ENCODE measurements at regions not wholly inside any gene's neighbourhood (a gene's known extent, or its start where the extent isn't known, plus 50 kb on each side); places are given as distances from the start of the nearest gene placed in this dataset.
A peak's percentile ranks its signal among the peaks of the same experiment; 100 is the strongest.

DNA sequence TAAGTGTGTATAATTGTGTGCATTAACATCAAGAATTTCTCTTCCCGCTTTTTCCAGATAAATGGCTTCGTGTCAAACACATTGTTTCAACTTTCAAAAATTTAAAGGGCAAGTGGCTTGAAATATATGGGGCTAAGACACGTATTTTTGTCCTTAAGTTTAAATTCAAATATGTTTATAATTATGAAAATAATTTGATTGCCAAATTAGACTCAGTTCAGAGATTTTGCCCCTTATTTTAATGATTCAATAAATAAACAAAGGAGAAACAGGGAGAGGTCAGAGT lies 1159.2 kb upstream of the MIR17HG start:
- DNase-seq = no peak

DNA sequence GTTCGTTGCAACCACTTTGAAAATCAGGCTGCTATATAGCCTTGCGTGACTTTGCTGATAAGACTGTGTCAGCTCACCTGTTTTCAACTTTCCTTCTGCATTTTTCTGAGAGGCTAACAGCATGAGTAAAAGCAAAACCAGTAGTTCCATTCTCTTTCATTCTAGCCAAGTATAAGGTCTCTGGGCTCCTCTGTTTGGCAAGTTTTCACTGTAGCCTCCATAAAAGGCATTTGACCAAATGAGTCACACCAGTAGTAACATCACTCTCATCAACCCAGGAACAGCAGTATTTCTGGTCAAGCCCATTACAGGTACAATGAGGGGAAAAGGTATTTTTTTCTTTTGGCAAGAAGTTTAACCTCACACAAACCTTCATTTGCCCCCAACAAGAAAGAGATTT lies 1149.8 kb upstream of the MIR17HG start:
- no peak for DNase-seq

DNA sequence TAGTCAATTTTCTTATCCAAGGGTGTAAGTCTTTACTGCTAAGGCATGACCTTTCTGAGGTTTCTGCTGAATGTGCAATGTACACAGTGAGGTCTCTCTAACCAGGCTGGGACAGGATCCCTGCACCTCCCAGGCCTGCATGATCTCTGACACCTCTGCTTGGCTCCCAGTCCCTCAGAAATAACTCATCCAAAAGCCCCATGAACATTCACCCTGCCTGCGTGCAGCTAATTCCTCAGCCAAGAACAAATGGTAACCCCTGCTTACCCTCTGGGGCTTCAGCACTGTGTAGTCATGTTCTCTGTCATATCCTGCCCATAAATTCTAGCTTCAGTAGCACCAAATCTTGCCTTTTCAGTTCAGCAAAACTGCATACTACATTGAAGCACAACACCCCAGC lies 1146.3 kb upstream of the MIR17HG start:
- DNase-seq = no peak

- DNase-seq = peak; percentile 23
These were observed 1145.6 kb upstream of the MIR17HG start for GRCh38 chr13:90201676-90202460.

- DNase-seq = no peak
These were observed 1142.4 kb upstream of the MIR17HG start for GRCh38 chr13:90205081-90205480.

DNA sequence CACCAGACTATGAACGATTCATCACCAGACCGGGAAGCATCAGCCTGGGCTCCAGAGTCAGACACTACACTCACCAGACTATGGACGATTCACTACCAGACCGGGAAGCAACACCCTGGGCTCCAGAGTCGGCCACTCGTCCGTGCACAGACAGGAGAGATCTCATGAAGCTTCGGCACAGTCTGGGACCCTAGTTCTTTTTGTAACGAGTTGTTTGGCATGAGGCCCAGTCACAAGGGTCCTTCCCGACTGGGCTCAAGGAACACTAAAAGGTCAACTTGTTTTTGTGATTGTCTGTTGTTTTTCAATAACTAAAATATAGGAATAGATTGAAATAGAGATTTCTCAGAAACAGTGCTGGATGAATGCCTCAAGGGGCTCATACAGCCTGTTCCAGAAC lies 1141.6 kb upstream of the MIR17HG start:
- no peak for DNase-seq

- DNase-seq = no peak
These were observed 1130.2 kb upstream of the MIR17HG start for GRCh38 chr13:90217275-90217674.

DNA sequence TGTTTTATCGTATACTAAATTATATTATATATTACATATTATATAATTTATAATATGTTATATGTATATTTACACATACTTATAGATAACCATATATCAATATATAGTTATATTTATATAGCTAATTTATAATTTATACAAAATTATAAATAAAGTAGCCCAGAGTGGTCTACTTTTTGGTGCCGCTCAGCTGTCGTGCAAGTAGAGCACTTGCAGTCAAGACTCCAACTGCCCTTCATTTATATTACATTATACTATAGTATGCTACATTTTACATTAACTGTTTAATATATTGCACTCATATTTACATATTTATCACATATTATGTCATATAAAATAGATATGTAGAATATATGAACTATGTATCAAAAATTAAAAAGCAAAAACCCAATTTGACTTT lies 1124.7 kb upstream of the MIR17HG start:
- DNase-seq = no peak

DNA sequence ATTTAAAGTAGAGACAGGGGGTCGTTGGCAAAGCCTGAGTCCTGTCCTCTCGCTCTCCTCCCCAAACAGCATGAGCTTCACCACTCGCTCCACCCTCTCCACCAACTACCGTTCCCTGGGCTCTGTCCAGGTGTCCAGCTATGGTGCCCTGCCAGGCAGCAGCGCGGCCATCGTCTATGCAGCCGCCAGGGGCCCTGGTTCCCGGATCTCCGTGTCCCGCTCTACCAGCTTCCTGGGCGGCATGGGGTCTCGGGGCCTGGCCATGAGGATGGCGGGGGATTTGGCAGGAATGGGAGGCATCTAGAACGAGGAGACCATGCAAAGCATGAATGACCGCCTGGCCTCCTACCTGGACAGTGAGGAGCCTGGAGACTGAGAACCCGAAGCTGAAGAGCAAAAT lies 1117.2 kb upstream of the MIR17HG start:
- no peak for DNase-seq

- no peak for DNase-seq
These were observed 1115.2 kb upstream of the MIR17HG start for GRCh38 chr13:90232291-90232690.

DNA sequence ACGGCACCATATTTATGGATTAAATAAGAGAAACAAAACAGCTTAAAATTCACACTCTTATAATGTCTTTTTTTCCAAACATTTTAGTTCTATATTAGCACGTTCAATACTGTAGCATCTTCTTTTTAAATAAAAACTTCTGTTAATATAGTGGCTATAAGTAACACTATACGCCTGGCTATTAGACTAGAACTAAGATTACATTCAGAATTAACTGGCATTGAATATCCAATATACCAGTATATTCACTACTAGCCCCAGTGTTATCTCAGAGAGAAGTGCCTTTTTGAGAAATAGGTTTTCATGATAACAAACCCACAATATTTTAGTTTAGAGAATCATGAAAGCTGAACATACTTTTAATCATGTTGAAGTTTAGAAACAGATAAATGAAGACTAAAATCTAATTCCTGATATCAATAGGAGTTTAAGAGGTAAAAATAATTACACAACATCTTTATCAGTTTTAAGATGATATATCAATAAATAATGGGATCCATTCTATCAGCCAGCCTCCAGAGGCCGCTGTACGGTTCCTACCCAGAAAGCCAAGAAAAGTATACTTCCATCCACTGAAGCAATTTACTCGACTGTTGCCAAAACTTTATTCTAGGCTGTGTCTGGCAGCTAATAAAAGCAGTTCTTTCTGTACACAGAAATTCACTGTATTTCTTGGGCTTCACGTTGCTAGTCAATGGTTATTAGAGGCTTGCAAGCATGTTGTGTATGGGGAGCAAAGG lies 1113.4 kb upstream of the MIR17HG start:
- no peak for DNase-seq

DNA sequence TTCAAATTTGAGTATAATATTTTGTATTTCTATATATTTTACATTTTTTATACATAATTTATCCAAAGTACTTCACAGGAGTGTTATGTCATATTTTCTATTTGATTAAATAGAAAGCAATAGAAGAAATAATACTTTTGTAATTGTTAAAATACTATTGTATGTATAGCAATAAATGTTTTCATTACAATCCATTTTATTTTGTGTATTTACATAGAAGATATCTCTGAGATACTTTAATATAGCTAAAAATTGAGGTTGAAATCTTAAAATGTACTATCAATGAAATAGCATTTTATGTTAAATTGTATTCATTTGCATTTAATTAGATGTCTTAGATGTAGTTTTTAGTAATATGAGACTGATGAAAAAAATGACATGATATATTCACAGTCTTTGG lies 1109.6 kb upstream of the MIR17HG start:
- DNase-seq = no peak

GRCh38 chr13:90238413-90238812 lies 1109.1 kb upstream of the MIR17HG start:
- DNase-seq = peak; percentile 5

GRCh38 chr13:90239130-90239529 lies 1108.4 kb upstream of the MIR17HG start:
- no peak for DNase-seq

DNA sequence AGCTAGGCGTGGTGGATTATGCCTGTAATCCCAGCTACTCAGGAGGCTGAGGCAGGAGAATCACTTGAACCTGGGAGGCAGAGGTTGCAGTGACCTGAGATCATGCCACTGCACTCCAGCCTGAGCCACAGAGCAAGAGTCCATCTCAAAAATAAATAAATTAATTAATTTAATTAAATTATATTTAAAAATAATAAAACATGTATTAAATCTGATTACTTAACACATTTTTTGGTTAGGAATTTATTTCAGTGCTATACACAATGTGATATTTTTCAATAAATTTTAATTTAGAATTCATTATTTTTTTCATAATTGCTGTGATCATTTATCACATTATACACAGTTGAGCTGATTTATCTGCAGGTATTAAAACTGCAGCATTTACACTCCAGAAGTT lies 1101.5 kb upstream of the MIR17HG start:
- DNase-seq = no peak

GRCh38 chr13:90246687-90247345 lies 1100.7 kb upstream of the MIR17HG start:
- no peak for DNase-seq

DNA sequence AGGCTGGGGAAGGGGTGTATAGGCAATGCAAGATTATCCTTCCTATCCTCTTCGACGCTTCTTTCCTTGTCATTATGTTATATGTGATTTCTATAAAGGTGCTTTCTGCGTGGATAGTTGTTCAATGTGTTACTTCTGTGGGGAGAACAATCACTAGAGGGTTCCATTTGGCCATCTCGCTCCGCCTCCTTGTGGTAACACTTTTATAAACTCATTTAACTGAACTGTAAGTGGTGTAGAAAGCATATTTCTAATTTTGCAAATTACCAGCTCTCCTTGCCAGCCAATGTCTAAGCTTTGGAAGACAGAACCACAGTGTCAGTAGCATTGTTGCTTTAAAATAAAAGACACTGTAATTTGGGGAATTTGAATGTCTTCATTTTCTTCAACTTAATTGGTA lies 1093.7 kb upstream of the MIR17HG start:
- no peak for DNase-seq

DNA sequence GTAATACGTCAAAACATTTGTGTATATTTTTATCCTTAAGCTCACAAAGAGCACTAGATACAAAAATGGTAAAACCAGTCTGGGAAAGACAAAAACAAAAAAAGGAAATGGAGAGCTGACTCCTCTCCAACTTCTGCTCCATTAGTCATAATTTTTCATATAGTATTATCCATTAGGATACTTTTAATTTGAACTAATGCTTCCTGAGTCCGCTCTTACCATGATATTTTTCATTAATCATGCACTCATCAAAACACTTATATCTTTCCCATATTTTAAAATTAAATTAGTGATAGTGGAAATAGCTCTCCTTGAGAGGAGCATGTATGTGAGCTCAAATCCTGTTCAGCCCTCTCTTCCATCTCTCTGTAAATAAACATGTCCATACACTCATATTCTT lies 1093.0 kb upstream of the MIR17HG start:
- no peak for DNase-seq

GRCh38 chr13:90256746-90257145 lies 1090.7 kb upstream of the MIR17HG start:
- DNase-seq = no peak

- no peak for DNase-seq
These were observed 1089.4 kb upstream of the MIR17HG start for GRCh38 chr13:90258129-90258528.

DNA sequence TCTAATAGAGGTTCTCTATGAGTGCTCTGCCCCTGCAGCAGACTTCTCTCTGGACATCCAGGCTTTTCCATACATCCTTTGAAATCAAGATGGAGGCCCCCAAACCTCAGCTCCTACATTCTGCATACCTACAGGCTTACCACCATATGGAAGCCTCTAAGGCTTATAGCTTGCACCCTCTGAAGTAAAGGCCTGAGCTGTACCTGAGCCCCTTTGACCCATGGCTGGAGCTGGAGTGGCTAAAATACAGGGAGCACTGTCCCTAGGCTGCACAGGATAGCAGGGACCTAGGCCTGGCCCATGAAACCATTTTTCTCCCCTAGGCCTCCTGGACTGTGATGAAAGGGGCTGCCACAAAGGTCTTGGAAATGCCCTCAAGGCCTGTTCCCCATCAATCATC lies 1086.1 kb upstream of the MIR17HG start:
- no peak for DNase-seq

DNA sequence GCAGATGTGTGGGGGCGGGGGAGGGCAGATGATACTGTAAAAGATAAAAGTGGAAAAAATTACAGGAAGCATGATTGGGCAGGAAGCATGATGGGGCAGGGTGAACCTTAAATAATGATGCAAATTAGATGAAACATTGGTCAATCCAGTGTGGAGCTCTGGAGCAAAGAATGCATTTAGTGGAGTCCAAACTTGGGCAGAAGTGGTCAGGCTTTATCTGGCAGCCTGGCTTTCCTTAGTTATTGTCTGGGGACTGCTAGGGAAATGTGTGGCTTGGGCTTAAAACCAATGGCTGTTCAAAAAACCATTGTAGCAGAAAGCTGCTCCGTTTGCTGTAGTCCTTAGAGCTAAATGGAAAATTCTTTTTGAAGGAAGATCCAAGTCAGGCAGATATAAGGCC lies 1077.3 kb upstream of the MIR17HG start:
- no peak for DNase-seq

- no peak for DNase-seq
These were observed 1075.1 kb upstream of the MIR17HG start for GRCh38 chr13:90272356-90272755.

DNA sequence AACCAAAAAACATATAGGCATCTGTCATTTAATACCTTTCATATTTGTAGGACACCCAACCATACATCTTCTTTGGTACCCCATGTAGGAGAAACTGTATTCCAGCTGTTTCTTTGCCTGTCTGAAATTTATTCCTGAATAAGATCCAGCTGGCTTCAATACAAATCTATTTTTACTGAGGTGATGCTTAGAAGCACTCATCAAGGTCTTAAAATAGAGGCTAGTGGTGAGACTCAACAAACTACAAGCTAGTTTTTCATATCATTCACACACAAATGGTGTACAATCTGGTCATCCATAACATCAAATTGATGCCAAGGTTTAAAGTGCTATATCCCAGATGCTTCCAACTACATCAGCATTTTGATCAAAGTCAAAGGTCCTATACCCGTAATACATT lies 1071.3 kb upstream of the MIR17HG start:
- DNase-seq = no peak
